Vagina (tissue), 2 donors: ENCODE measurements at regions not wholly inside any gene's neighbourhood (a gene's known extent, or its start where the extent isn't known, plus 50 kb on each side); places are given as distances from the start of the nearest gene placed in this dataset.
"Not testable (repeated sequence)": the region's sequence is repeated elsewhere in the genome, so short reads cannot be mapped to it uniquely, and the experiment has no call there.

ENCODE experiments used
- DNase-seq, 2 donors: peaks; one replicate each; pipeline ENCODE4 v3.0.0-alpha.2; 2017; ENCODE audit errors: extremely low spot score in 2 of 2
- H3K27ac ChIP-seq: fragments of 200-600 bp; sonication (generic); one replicate; pipeline ENCODE4 v1.5.1; 2019
- H3K27me3 ChIP-seq: fragments of 200-600 bp; sonication (generic); one replicate; pipeline ENCODE4 v1.5.1; 2019
- H3K36me3 ChIP-seq, 2 donors: fragments of 200-600 bp; sonication (generic); one replicate each; pipeline ENCODE4 v1.5.1; 2017 to 2019
- H3K4me1 ChIP-seq: fragments of 200-600 bp; sonication (generic); one replicate; pipeline ENCODE4 v1.5.1; 2019
- H3K4me3 ChIP-seq, 2 donors: fragments of 200-600 bp; sonication (generic); 1 replicate in 1 of 2; 2 replicates in 1 of 2; pipeline ENCODE4 v1.5.1; 2016 to 2019
- H3K9me3 ChIP-seq: fragments of 200-600 bp; sonication (generic); one replicate; pipeline ENCODE4 v1.5.1; 2019
- POLR2A ChIP-seq, 2 donors: fragments of 450-650 bp; IDR thresholded peaks; one replicate each; pipeline ENCODE4 v1.6.1; 2017; ENCODE audit warnings: antibody characterized with exemption in 2 of 2, mild to moderate bottlenecking in 2 of 2, moderate library complexity in 2 of 2
- POLR2AphosphoS5 ChIP-seq, 2 donors: sonication (generic); formaldehyde crosslinking; IDR thresholded peaks; one replicate each; pipeline ENCODE4 v1.9.0; 2017; ENCODE audit warnings: antibody characterized with exemption in 2 of 2, mild to moderate bottlenecking in 2 of 2, low read depth in 1 of 2; ENCODE audit not compliant: insufficient read depth in 1 of 2
- intact Hi-C: fragments of 100-400 bp; cut with DNase I; formaldehyde crosslinking; loops from one replicate; pipeline ENCODE4 v1.15.1; 2023
- TF ChIP-seq, protein P1 (sequence below), 3 experiments: fragments of 450-650 bp in 2 of 3; fragments of 200-600 bp in 1 of 3; sonication (generic) in 1 of 3; IDR thresholded peaks; one replicate each; pipeline ENCODE4 v1.5.1; 2017 to 2019; ENCODE audit warnings: antibody characterized with exemption in 3 of 3, mild to moderate bottlenecking in 2 of 3, moderate library complexity in 2 of 3

DNA sequence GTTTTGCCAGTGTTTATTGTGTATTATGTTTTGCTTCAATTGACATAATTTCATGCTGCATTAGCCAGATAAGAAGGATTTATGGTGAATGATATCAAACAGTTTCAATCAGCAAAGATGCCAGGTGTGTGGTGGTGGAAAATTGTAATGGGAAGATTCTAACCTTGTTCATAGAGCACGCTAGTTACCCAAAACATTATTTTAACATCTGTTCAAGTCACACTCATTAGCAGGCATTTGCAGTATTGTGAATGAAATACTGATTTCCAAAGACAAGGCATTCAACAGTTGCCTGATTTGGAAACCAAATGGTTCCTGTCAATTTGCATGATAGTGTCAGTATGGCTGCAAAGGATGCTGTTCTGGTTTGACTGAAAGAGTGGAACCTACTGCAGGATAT, 129.7 kb downstream of the EPC1 start:
- TF ChIP-seq POLR2AphosphoS5 (IDR thresholded peaks at IDR 0.05; ENCODE audit: insufficient read depth in 1 of 2, low read depth in 1 of 2): no peak
- TF ChIP-seq POLR2A (IDR thresholded peaks at IDR 0.05): no peak
- TF ChIP-seq, protein P1, sequence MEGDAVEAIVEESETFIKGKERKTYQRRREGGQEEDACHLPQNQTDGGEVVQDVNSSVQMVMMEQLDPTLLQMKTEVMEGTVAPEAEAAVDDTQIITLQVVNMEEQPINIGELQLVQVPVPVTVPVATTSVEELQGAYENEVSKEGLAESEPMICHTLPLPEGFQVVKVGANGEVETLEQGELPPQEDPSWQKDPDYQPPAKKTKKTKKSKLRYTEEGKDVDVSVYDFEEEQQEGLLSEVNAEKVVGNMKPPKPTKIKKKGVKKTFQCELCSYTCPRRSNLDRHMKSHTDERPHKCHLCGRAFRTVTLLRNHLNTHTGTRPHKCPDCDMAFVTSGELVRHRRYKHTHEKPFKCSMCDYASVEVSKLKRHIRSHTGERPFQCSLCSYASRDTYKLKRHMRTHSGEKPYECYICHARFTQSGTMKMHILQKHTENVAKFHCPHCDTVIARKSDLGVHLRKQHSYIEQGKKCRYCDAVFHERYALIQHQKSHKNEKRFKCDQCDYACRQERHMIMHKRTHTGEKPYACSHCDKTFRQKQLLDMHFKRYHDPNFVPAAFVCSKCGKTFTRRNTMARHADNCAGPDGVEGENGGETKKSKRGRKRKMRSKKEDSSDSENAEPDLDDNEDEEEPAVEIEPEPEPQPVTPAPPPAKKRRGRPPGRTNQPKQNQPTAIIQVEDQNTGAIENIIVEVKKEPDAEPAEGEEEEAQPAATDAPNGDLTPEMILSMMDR (IDR thresholded peaks at IDR 0.05): no peak
- Histone ChIP-seq H3K27ac (no peak overlapping the region), H3K4me3 (no peak overlapping the region), H3K27me3 (no peaks in the 10 kb centered on the region), H3K4me1 (no peaks in the 10 kb centered on the region), H3K9me3 (no peaks in the 10 kb centered on the region), H3K36me3 (no peaks in the 10 kb centered on the region)
- no peak for DNase-seq
- intact Hi-C loops: no loop called here

DNA sequence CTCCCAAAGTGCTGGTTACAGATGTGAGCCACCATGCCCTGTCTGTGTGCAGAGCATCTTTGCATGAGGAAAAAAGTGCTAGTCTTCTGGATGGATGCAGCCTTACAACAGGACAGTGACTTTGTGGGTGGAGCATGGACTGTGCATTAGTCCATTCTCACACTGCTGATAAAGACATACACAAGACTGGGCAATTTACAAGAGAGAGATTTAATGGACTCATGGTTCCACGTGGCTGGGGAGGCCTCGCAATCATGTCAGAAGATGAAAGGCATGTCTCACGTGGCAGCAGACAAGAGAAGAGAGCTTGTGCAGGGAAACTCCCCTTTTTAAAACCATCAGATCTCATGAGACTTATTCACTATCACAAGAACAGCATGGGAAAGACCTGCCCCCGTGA, 133.1 kb downstream of the EPC1 start:
- H3K4me1 ChIP-seq, H3K27me3 ChIP-seq, intact Hi-C loops, H3K4me3 ChIP-seq, DNase-seq, H3K9me3 ChIP-seq, H3K36me3 ChIP-seq, H3K27ac ChIP-seq: not testable (repeated sequence)

DNA sequence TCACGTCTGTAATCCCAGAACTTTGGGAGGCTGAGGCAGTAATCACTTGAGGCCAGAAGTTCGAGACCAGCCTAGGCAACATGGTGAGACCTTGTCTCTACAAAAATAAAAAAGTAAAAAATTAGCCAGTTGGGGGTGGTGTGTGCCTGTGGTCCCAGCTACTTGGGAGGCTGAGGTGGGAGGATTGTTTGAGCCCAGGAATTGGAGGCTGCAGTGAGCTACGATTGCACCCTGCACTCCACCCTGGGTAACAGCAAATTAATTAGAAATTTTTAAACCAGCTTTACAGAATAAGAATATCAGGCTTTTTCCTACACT, 136.0 kb downstream of the EPC1 start:
- no peak for DNase-seq
- H3K27ac ChIP-seq: no peak overlapping the region
- no peaks in the 10 kb centered on the region for H3K27me3 ChIP-seq
- no peaks in the 10 kb centered on the region for H3K36me3 ChIP-seq
- no peak overlapping the region for H3K4me3 ChIP-seq
- no peaks in the 10 kb centered on the region for H3K4me1 ChIP-seq
- intact Hi-C loops: no loop called here
- H3K9me3 ChIP-seq: no peaks in the 10 kb centered on the region
- no peak for TF ChIP-seq POLR2AphosphoS5 (IDR thresholded peaks at IDR 0.05; ENCODE audit: insufficient read depth in 1 of 2, low read depth in 1 of 2)
- TF ChIP-seq, protein P1 (IDR thresholded peaks at IDR 0.05): no peak
- no peak for TF ChIP-seq POLR2A (IDR thresholded peaks at IDR 0.05)

DNA sequence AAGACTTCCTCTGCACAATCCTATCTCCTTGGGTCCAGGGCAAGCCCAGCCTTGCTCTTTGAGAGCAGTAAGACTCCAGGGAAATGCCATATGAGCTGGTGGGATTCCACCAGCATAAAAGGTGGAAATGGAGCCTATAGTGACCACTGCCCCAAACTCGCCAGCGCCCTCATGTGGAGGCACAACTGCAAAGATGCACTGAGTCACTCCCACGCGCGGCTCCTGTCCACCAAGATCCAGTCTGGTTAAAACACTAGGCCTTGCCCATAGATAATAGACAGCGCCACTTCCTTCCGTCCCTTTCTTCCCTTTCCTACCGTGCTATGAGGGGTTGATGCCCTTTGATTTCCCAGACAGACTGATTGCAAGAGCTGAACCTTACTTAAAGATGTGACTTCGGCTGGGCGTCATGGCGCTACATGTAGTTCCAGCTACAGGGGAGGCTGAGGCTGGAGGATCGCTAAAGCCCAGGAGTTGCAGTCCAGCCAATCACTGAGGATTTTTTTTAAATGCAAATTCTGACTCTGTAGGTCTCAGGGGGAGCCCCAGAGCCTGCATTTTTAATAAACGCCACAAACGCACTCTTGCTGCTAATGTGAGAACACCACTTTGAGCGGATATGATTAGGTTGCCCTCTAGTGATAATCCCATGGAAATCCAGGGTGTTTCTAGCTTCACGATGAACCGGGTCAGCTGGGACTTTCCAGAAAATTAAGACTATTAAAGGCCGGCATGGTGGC, 136.5 kb downstream of the EPC1 start:
- TF ChIP-seq POLR2A (IDR thresholded peaks at IDR 0.05) (no peak), POLR2AphosphoS5 (IDR thresholded peaks at IDR 0.05; ENCODE audit: insufficient read depth in 1 of 2, low read depth in 1 of 2) (no peak)
- TF ChIP-seq, protein P1 (IDR thresholded peaks at IDR 0.05): peak in 1 of 3 experiments; percentile 29
- Histone ChIP-seq H3K9me3 (no peaks in the 10 kb centered on the region), H3K36me3 (no peaks in the 10 kb centered on the region), H3K4me3 (no peak overlapping the region), H3K4me1 (no peaks in the 10 kb centered on the region), H3K27me3 (no peaks in the 10 kb centered on the region), H3K27ac (no peak overlapping the region)
- no peak for DNase-seq
- intact Hi-C loops: no loop called here

DNA sequence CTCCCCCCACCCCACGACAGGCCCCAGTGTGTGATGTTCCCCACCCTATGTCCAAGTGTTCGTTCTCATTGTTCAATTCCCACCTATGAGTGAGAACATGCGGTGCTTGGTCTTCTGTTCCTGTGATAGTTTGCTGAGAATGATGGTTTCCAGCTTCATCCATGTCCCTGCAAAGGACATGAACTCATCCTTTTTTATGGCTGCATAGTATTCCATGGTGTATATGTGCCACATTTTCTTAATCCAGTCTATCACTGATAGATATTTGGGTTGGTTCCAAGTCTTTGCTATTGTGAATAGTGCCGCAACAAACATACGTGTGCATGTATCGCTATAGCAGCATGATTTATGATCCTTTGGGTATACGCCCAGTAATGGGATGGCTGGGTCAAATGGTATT, 139.0 kb downstream of the EPC1 start:
- H3K27ac ChIP-seq, H3K4me1 ChIP-seq, H3K36me3 ChIP-seq, H3K4me3 ChIP-seq, H3K9me3 ChIP-seq, H3K27me3 ChIP-seq, DNase-seq, intact Hi-C loops: not testable (repeated sequence)

DNA sequence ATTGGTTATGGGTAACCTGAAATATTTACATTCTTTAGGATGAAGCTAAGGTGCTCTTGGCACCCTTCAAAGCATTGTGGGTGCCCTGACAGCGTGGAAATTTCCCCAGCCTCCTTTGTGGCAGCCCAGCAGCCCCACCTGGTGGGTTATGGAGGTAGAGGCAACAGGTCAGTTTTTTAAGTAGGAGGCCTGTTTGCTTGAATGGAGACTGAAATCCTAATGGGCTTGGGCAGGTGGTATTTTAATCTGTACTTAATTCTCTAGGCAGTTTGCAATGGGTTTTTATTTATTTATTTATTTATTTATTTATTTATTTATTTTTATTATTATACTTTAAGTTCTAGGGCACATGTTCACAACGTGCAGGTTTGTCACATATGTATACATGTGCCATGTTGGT, 139.4 kb downstream of the EPC1 start:
- H3K36me3 ChIP-seq: no peaks in the 10 kb centered on the region
- intact Hi-C loops: no loop called here
- TF ChIP-seq POLR2A (IDR thresholded peaks at IDR 0.05) (no peak), POLR2AphosphoS5 (IDR thresholded peaks at IDR 0.05; ENCODE audit: insufficient read depth in 1 of 2, low read depth in 1 of 2) (no peak)
- TF ChIP-seq, protein P1 (IDR thresholded peaks at IDR 0.05): no peak

More for the DNA sequence above, 139.4 kb downstream of the EPC1 start:
- H3K4me3 ChIP-seq: no peak overlapping the region
- no peaks in the 10 kb centered on the region for H3K4me1 ChIP-seq
- H3K27me3 ChIP-seq: no peaks in the 10 kb centered on the region
- no peak for DNase-seq
- H3K27ac ChIP-seq: no peak overlapping the region
- no peaks in the 10 kb centered on the region for H3K9me3 ChIP-seq
